PC-9 (cell line): ENCODE measurements at regions not wholly inside any gene's neighbourhood (a gene's known extent, or its start where the extent isn't known, plus 50 kb on each side); places are given as distances from the start of the nearest gene placed in this dataset.
A peak's percentile ranks its signal among the peaks of the same experiment; 100 is the strongest.
"Not testable (repeated sequence)": the region's sequence is repeated elsewhere in the genome, so short reads cannot be mapped to it uniquely, and the experiment has no call there.

Experiments
- BruUV-seq: library from RNA; stranded (reverse); fragments of 400-500 nt; replicated peaks from 2 replicates; lab custom pipeline; 2021; lab: Mats Ljungman, UMichigan
- CTCF ChIA-PET: fragments of 300-600 bp; sonication (Branson Sonifier 250); formaldehyde crosslinking; loops from one replicate; lab custom pipeline; 2022; ENCODE audit warnings: antibody characterized with exemption; lab: Charles Lee
- POLR2A ChIA-PET: fragments of 300-600 bp; sonication (Branson Sonifier 250); formaldehyde crosslinking; loops from one replicate; lab custom pipeline; 2022; ENCODE audit warnings: antibody characterized with exemption; ENCODE audit not compliant: unreplicated experiment; lab: Charles Lee
- DNase-seq, 2 experiments: peaks; one replicate each; pipeline versions ENCODE4 v3.0.0 to v3.0.0-alpha.2; 2015 to 2022; ENCODE audit warnings: mixed read lengths in 1 of 2
- H2AFZ ChIP-seq: fragments of 200-600 bp; sonication (generic); 2 replicates; pipeline ENCODE4 v1.8.1; 2017; ENCODE audit warnings: antibody characterized with exemption
- H3F3A ChIP-seq: fragments of 200-600 bp; sonication (generic); 2 replicates; pipeline ENCODE4 v1.8.1; 2017; ENCODE audit warnings: antibody characterized with exemption, mild to moderate bottlenecking, low read depth; ENCODE audit not compliant: insufficient read depth
- H3K27ac ChIP-seq: fragments of 200-600 bp; sonication (generic); 2 replicates; pipeline ENCODE4 v1.6.1; 2016; ENCODE audit warnings: mixed run types
- H3K27me3 ChIP-seq: fragments of 200-600 bp; sonication (generic); 2 replicates; pipeline ENCODE4 v1.6.1; 2016; ENCODE audit warnings: low read depth, mixed run types; ENCODE audit not compliant: insufficient read depth
- H3K36me3 ChIP-seq: fragments of 200-600 bp; sonication (generic); 2 replicates; pipeline ENCODE4 v1.6.1; 2016; ENCODE audit warnings: low read depth, mixed run types
- H3K4me1 ChIP-seq: fragments of 200-600 bp; sonication (generic); replicated peaks from 2 replicates; pipeline ENCODE4 v1.6.1; 2016; ENCODE audit warnings: mixed run types; ENCODE audit not compliant: insufficient read depth
- H3K4me2 ChIP-seq: fragments of 200-600 bp; sonication (generic); 2 replicates; pipeline ENCODE4 v1.6.1; 2017; ENCODE audit warnings: mixed run types
- H3K4me3 ChIP-seq: fragments of 200-600 bp; sonication (generic); 2 replicates; pipeline ENCODE4 v1.6.1; 2016; ENCODE audit warnings: mixed run types
- H3K79me2 ChIP-seq: fragments of 200-600 bp; sonication (generic); 2 replicates; pipeline ENCODE4 v1.6.1; 2017; ENCODE audit warnings: low read depth, mixed run types
- H3K9me2 ChIP-seq: fragments of 200-600 bp; sonication (generic); 2 replicates; pipeline ENCODE4 v1.8.1; 2017; ENCODE audit warnings: mild to moderate bottlenecking; ENCODE audit not compliant: insufficient read depth
- H3K9me3 ChIP-seq: fragments of 200-600 bp; sonication (generic); 2 replicates; pipeline ENCODE4 v1.8.1; 2016; ENCODE audit warnings: low read depth; ENCODE audit not compliant: insufficient read depth
- H4K20me1 ChIP-seq: fragments of 200-600 bp; sonication (generic); 2 replicates; pipeline ENCODE4 v1.8.1; 2017; ENCODE audit not compliant: insufficient read depth
- intact Hi-C: fragments of 100-400 bp; cut with micrococcal nuclease; formaldehyde crosslinking; loops from one replicate; pipeline ENCODE4 v1.10.0; 2022; ENCODE audit not compliant: unreplicated experiment

GRCh38 chr2:87449462-87449980, 298.4 kb upstream of the PLGLB2 start:
- H3K4me2 ChIP-seq, DNase-seq, H3K4me3 ChIP-seq, H4K20me1 ChIP-seq, H3K27ac ChIP-seq, H3K27me3 ChIP-seq, H3K36me3 ChIP-seq, H3K79me2 ChIP-seq, H3K9me2 ChIP-seq, CTCF ChIA-PET, intact Hi-C loops, H3K9me3 ChIP-seq, POLR2A ChIA-PET, H3F3A ChIP-seq, BruUV-seq, H2AFZ ChIP-seq: not testable (repeated sequence)
- peaks cover 22% of the 10 kb centered on the region for H3K4me1 ChIP-seq

GRCh38 chr2:87452193-87452592, 295.7 kb upstream of the PLGLB2 start:
- H4K20me1 ChIP-seq, POLR2A ChIA-PET, H3F3A ChIP-seq, BruUV-seq, CTCF ChIA-PET, H3K27me3 ChIP-seq, H3K4me3 ChIP-seq, H2AFZ ChIP-seq, DNase-seq, intact Hi-C loops, H3K9me3 ChIP-seq, H3K9me2 ChIP-seq, H3K36me3 ChIP-seq: not testable (repeated sequence)
- peak overlapping the region; percentile 32; the same call in 1 of the 2 replicates for H3K27ac ChIP-seq
- peaks cover 22% of the 10 kb centered on the region for H3K4me1 ChIP-seq
- H3K79me2 ChIP-seq = peaks cover 11% of the 10 kb centered on the region
- 0 out of 2 replicates have a peak overlapping the region, but pooled peaks have one; percentile 3 for H3K4me2 ChIP-seq

GRCh38 chr2:87452861-87453260, 295.0 kb upstream of the PLGLB2 start:
- H3K4me3 ChIP-seq, POLR2A ChIA-PET, H3F3A ChIP-seq, H3K9me2 ChIP-seq, H3K9me3 ChIP-seq, H2AFZ ChIP-seq, H3K36me3 ChIP-seq, H4K20me1 ChIP-seq, BruUV-seq, H3K27me3 ChIP-seq, intact Hi-C loops, CTCF ChIA-PET: not testable (repeated sequence)
- Histone ChIP-seq H3K4me1 (peaks cover 22% of the 10 kb centered on the region), H3K79me2 (peaks cover 15% of the 10 kb centered on the region), H3K27ac (peak overlapping the region; percentile 62), H3K4me2 (peak overlapping the region; percentile 29; the same call in 1 of the 2 replicates)
- peak in 1 of 2 experiments; percentile 76 for DNase-seq

GRCh38 chr2:87453965-87454364, 293.9 kb upstream of the PLGLB2 start:
- H3K9me2 ChIP-seq, POLR2A ChIA-PET, CTCF ChIA-PET, H3K27me3 ChIP-seq, H2AFZ ChIP-seq, H3K9me3 ChIP-seq, H3F3A ChIP-seq, H3K36me3 ChIP-seq, H4K20me1 ChIP-seq, intact Hi-C loops, H3K4me3 ChIP-seq, BruUV-seq: not testable (repeated sequence)
- Histone ChIP-seq H3K4me2 (peak overlapping the region; percentile 47), H3K27ac (peak overlapping the region; percentile 76), H3K79me2 (peaks cover 23% of the 10 kb centered on the region), H3K4me1 (peaks cover 26% of the 10 kb centered on the region)
- DNase-seq = peak; percentile 46 to 60

- H3F3A ChIP-seq, H3K4me3 ChIP-seq, intact Hi-C loops, CTCF ChIA-PET, H4K20me1 ChIP-seq, H3K9me2 ChIP-seq, POLR2A ChIA-PET, H2AFZ ChIP-seq, H3K27me3 ChIP-seq, H3K36me3 ChIP-seq, BruUV-seq, H3K9me3 ChIP-seq: not testable (repeated sequence)
- peak overlapping the region; percentile 76 for H3K27ac ChIP-seq
- H3K4me1 ChIP-seq = peaks cover 26% of the 10 kb centered on the region
- H3K79me2 ChIP-seq = peaks cover 26% of the 10 kb centered on the region
- DNase-seq = peak; percentile 16 to 34
- peak overlapping the region; percentile 47; the same call in 1 of the 2 replicates for H3K4me2 ChIP-seq
Observed at GRCh38 chr2:87454421-87454820, 293.5 kb upstream of the PLGLB2 start.

GRCh38 chr2:87455209-87455853, 292.6 kb upstream of the PLGLB2 start:
- H3K4me1 ChIP-seq = peaks cover 26% of the 10 kb centered on the region
- H3K36me3 ChIP-seq, BruUV-seq, H3F3A ChIP-seq, H3K27me3 ChIP-seq, POLR2A ChIA-PET, H3K9me3 ChIP-seq, H3K9me2 ChIP-seq, H4K20me1 ChIP-seq, intact Hi-C loops, H2AFZ ChIP-seq, CTCF ChIA-PET: not testable (repeated sequence)
- H3K27ac ChIP-seq = peak overlapping the region; percentile 87
- H3K79me2 ChIP-seq = peaks cover 33% of the 10 kb centered on the region
- peak overlapping the region; percentile 95 for H3K4me2 ChIP-seq
- peak in 1 of 2 experiments; percentile 23 for DNase-seq
- H3K4me3 ChIP-seq = peak overlapping the region; percentile 90; the same call in 1 of the 2 replicates

GRCh38 chr2:87455854-87456249, 292.0 kb upstream of the PLGLB2 start:
- intact Hi-C loops, H2AFZ ChIP-seq, H3K27me3 ChIP-seq, H3K36me3 ChIP-seq, H3K9me3 ChIP-seq, CTCF ChIA-PET, H3F3A ChIP-seq, H4K20me1 ChIP-seq, POLR2A ChIA-PET, H3K9me2 ChIP-seq, DNase-seq: not testable (repeated sequence)
- Histone ChIP-seq H3K27ac (peak overlapping the region; percentile 87), H3K4me2 (peak overlapping the region; percentile 95), H3K79me2 (peaks cover 36% of the 10 kb centered on the region), H3K4me1 (peaks cover 26% of the 10 kb centered on the region), H3K4me3 (peak overlapping the region; percentile 90; the same call in 1 of the 2 replicates)
- TSS peak; percentile 76 for BruUV-seq
